EL (cell line): ENCODE measurements at regions not wholly inside any gene's neighbourhood (a gene's known extent, or its start where the extent isn't known, plus 50 kb on each side); places are given as distances from the start of the nearest gene placed in this dataset.
"Not testable (repeated sequence)": the region's sequence is repeated elsewhere in the genome, so short reads cannot be mapped to it uniquely, and the experiment has no call there.

Source experiments
- DNase-seq: peaks from one replicate; pipeline ENCODE4 v3.0.0-alpha.2; 2016

GRCh38 chr6:168929871-168930450, 323.7 kb downstream of the THBS2 start:
- DNase-seq: no peak

GRCh38 chr6:168928012-168928411, 325.6 kb downstream of the THBS2 start:
- no peak for DNase-seq

DNA sequence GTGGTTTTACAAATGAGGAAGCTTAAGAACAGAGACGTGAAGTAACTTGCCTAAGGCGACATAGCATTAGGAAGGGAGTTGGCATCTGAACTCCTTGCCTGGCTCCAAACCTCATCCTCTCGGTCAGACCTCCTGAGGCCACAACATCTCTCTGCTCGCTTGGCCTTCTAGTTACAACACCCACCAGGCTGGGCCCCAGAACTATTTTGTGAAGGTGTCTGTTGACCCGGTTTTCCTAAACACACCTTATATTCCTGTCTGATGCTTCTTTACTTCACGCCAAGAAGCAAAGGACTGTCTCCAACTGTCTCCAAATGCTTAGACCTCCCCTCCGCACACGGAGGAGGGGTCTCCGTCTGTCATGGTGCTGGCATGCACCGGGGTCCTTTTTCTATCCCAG, 326.6 kb downstream of the THBS2 start:
- no peak for DNase-seq

DNA sequence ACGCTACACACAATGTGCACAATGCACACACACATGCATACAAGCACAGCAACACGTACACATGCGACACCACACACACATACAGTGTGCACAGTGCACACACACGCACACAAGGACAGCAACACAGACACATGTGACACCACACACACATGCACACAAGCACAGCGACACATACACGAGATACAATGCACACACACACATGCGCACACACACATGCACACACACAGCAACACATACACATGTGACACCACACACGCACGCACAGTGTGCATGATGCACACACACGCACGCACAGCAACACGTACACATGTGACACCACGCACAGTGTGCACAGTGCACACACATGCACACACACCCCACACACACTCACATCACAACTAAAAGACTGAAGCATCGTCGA, 327.3 kb downstream of the THBS2 start:
- no peak for DNase-seq

DNA sequence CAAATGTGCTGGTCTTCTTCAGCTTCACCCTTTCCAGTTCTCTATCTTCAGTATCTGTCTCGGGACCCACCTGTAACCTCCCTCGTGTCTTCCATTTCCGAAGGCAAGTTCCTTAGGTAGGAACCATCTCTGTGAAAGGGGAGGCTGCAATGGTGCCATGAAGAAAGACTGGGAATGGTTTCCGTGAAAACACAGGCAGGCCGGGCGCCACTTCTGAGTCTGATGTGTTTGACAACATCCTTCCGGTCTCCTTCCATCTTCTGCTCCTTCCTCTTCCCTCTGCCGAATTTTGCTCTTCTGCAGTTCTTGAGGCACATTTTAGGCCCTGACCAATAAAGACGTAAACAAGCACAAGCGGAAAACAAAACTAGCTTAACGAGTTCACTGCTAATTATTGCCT, 328.0 kb downstream of the THBS2 start:
- no peak for DNase-seq

DNA sequence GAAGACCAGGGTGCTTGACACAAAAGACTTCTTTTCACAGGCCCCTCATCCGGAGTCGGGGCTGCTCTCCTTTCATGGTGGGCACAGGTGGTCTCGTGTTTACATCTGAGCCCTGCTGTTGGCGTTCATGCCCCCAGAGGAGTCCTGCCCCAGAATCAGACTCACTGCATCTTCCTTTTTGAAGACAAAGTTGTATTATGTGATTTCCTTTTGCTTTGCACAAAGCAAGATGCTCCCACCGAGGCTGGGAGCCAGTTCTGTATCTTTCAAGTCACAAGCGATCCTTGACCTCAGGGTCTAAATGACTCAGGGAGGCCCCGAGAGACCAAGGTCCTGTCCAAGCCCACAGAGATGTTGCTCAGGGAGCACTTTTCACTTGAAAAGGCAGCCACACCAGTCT, 330.5 kb downstream of the THBS2 start:
- DNase-seq: no peak

DNA sequence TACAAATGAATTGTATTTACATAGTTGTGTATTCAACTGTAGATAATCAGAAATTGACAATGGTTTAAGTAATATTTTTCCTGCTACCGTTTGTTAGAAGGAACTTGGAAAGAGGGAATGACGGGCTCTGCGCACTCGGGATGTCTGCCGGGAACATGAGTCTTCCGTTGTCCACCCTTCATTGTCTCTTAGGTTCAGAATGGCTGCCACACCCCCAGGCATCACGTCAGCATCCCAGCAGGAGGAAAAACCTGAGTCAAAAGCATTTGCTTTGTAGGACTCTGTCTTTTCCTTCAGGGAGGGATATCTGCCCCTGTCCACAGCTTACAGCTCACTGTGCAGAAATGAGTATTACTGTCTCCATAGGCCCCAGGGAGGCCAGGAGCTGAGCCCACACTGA, 331.2 kb downstream of the THBS2 start:
- no peak for DNase-seq

DNA sequence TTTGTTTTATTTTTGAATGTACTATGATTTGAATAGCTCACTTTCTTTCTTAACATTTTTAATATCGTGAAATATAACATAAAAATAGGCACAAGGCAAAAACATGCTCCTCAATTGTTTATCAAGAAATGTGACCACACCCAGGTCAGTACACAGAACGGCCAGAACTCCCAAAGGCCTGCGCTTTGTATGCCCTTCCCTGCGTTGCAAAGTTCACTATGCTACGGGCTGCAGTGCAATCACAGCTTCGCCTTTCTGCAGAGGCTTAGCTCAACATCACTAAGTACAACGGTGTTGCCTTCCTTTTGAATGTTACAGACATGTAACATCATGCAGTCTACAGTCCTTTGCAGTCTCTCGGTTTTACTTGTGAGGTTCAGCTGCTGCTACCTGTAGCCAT, 333.4 kb downstream of the THBS2 start:
- DNase-seq: no peak

DNA sequence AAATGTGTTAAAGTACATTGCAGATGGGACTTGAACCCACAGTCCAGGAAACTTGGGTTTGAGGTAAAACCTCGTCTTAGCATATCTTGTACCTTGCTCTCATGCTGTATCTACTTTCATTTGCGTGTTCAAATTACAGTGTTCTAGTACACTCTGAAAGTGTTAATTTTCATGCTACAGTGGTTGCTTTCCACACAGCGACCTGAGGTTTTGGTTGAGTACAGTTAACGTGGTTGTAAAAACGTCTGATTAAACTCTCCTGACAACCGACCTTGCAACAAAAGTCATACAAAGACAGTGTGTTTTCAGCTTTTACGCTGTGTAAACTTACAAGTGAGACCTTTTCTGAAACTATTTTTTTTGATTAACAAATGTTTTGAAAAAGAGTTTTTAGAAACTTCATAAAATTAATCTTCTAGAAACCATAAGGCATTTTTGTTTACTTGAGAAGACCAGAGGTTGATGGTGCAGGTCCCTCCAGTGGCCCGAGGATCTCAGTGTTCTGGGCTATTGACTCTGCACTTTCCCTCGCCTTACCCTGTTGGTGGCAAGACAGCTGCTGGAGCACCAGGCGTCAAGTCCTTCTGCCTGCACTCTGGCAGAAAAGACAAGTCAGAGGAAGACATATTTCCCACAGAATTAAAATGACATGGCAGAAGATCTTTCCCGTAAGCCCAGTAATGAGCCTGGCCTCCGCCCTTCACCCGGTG, 334.0 kb downstream of the THBS2 start:
- no peak for DNase-seq

DNA sequence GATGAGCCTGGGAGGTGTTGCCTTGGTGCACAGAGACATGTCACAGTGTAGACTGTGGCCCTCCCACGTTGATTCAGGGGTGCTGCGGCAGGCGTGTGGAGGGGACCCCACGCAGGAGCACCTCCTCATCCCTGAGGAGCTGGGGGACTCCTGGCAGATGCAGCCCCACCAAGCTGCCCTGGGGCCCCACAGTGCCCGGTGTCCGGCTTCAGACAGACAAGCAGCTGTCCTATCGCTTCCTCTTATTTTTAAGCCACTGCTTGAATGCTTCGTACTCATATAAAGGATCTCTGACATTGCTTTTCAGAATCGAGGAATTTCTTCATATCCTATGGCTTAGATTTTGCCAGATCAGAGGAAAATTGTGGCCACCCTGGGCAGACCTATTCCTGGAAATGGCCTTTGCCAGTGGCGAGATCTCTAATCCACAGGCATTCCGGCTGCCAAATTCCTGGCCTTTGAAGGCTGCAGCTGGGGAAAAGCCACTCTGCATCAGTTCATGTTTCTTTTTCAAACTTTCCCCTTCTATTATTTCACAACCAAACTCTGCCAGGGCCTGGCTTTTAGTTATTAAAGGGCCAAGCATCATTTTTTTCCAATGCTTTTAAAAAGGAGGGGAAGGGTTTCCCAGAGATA, 337.0 kb downstream of the THBS2 start:
- DNase-seq: no peak

GRCh38 chr6:168915855-168916254, 337.8 kb downstream of the THBS2 start:
- no peak for DNase-seq

DNA sequence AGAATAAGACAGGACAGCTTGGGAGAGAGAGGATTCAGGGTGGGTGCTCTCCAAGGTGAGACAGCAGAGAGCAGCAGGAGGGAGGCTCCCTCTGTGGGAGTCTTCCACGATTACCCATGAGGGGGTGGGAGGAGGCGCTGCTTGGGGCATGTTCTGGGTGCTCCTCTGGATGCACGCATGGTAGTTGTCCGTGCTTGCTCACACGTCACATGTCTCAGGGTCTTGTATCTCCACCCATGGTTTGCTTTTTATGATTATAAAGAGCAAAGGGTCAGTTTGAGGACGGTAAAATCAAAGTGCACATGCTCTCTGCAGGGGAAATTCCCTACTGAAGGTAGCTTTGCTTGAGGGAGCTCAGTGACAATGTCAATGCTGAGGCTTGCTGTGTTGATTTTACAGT, 338.4 kb downstream of the THBS2 start:
- DNase-seq: no peak

DNA sequence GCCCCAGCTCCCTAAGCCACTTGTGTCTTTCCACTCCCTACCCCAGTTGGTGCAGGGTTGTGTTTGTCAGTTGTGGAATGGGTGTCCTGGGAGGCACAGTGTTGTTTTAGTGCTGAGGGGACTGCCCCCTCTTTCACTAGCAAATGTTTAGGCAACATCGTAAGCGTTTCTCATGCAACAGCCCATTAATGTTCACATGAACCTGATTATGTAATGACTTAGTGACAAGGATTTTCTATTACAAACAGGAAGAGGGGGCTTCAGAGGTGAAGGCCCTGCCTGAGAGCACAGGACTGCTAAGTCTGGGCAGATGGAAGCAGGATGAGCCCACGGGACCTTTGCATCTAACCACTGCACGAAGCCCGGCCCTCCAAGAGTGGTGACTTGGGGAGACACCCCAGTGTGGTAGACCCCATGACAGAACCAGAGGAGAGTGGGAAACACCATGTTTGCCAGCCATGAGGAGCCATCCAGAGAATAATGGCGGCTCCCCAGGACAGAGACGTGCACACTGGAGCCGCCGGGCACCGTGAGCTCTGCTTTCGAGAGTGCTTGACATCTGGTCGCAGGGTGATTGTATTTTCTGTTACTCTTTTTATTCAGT, 339.7 kb downstream of the THBS2 start:
- no peak for DNase-seq

- DNase-seq: not testable (repeated sequence)
Observed at GRCh38 chr6:168913231-168913865, 340.3 kb downstream of the THBS2 start.

DNA sequence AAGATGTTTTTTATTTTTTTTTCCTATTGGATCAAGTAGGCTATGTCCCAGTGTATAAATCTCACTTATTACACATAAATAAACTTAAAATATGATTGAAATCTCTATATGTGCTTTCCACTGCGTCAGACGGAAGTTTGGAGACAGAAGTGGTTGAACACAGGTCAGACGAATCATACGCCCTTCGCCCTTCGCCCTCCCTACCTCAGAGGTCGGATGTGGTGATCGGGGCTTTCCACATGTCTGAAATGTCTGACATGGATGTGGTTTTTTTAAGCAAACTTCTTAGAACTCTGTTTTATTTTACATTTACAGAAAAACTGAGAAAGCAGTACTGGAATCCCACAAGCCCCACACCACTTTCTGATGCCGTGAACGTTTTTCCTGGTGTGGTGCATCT, 344.4 kb downstream of the THBS2 start:
- DNase-seq: no peak

GRCh38 chr6:168908887-168909286, 344.8 kb downstream of the THBS2 start:
- DNase-seq: peak; percentile 72

DNA sequence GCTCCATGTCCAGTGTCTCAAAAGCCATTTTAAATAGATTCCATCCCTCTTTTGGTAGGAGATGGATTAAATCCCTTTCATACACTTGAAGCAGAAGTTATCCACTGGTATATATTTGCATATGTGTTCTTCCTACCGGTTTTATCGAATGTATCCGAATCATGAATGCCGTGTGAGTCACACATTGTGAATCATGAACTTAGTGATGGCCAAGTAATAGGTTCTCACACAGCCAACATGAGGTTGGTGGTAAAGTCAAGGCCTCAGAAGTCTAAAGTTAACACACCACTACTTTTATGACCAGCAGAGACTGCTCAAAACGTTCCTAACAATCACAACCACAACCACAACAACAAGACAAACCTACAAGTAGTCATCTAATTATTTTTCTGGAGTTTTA, 345.5 kb downstream of the THBS2 start:
- peak; percentile 66 for DNase-seq

- DNase-seq: no peak
Observed at GRCh38 chr6:168906391-168906790, 347.3 kb downstream of the THBS2 start.

GRCh38 chr6:168905451-168906090, 348.1 kb downstream of the THBS2 start:
- peak; percentile 5 for DNase-seq

- no peak for DNase-seq
Observed at GRCh38 chr6:168903613-168904345, 349.9 kb downstream of the THBS2 start.

DNA sequence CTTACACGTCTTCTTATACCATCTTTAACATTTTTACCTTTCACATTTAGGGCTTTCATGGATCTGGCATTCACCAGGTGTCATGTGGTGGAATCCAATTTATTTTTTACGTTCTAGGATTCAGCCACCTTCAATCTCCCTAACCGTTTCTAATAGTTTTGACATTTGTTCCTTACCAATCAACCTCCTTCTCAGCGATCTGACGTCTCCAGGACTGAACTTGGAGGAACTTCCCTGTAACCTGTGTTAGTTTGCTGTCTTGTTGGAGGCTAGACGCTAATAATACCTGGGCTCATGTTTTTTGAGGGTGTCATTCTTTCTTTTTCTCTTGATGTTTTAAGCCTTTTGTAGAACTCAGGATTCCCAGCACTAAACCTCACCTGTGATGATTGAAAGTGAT, 351.6 kb downstream of the THBS2 start:
- DNase-seq: no peak

DNA sequence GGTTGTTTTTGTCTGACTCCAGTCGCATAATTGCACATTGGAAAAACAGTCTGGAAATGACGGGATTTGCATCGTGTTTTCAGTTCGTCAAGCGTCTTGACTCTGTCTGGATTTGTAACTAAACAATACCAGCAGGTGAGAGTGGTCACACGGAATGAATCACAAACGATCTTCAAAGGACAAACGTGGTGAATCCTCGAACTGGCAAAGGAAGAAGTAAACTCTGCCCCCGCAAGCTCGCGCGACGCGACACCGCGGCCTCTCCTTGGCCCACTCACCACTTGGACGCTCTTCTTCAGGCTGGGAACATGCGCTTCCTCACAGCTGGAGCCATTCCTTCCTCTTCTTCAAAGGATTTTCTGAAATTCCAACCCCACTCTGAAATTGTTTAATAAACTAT, 352.6 kb downstream of the THBS2 start:
- DNase-seq: no peak
